ENCODE measurements at regions not wholly inside any gene's neighbourhood (a gene's known extent, or its start where the extent isn't known, plus 50 kb on each side); places are given as distances from the start of the nearest gene placed in this dataset.

DNA sequence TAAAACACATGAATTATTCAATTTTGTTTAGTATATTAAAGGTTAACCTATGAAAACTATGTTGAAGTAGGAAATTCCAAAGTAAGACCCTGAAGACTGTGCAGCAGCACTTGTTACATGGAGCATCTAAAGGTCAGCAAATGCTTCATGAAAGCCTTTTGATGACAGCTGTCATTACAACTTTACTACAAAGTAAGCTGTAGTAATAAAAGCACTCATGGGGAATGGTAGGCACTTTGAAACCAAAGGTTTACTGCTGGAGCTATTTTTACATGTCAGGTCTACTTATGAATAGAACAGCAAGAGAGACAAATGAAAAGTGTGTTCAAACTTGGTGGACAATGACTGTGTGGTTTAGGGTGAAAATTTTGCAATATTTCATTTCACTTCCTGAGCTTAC is 672.5 kb upstream of the PCDH20 start:
- Mint-ChIP-seq H3K9me3 (peaks cover 3% of the 10 kb centered on the region), H3K36me3 (ENCODE audit: low read depth) (no peaks in the 10 kb centered on the region), H3K4me1 (ENCODE audit: low read depth) (no peaks in the 10 kb centered on the region), H3K27ac (no peak overlapping the region), H3K4me3 (no peak overlapping the region), H3K27me3 (no peaks in the 10 kb centered on the region)
- H3K4me1 ChIP-seq (ENCODE audit: insufficient read depth, low read length) = no peaks in the 10 kb centered on the region
- ChIA-PET CTCF (no interaction called here), POLR2A (no interaction called here)
- intact Hi-C loops (cut with DNase I, micrococcal nuclease) = no loop called here
- H3K36me3 ChIP-seq (ENCODE audit: insufficient read depth, low read length) = no peaks in the 10 kb centered on the region
- no peak for ATAC-seq (ENCODE audit: poor library complexity)
- H3K4me3 ChIP-seq (ENCODE audit: low read length) = no peak overlapping the region
- no peaks in the 10 kb centered on the region for H3K27me3 ChIP-seq (ENCODE audit: control insufficient read depth in 1 of 2, insufficient read depth in 2 of 2, low read length in 2 of 2)
- no peak for DNase-seq
- TF ChIP-seq, protein P1, sequence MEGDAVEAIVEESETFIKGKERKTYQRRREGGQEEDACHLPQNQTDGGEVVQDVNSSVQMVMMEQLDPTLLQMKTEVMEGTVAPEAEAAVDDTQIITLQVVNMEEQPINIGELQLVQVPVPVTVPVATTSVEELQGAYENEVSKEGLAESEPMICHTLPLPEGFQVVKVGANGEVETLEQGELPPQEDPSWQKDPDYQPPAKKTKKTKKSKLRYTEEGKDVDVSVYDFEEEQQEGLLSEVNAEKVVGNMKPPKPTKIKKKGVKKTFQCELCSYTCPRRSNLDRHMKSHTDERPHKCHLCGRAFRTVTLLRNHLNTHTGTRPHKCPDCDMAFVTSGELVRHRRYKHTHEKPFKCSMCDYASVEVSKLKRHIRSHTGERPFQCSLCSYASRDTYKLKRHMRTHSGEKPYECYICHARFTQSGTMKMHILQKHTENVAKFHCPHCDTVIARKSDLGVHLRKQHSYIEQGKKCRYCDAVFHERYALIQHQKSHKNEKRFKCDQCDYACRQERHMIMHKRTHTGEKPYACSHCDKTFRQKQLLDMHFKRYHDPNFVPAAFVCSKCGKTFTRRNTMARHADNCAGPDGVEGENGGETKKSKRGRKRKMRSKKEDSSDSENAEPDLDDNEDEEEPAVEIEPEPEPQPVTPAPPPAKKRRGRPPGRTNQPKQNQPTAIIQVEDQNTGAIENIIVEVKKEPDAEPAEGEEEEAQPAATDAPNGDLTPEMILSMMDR (IDR thresholded peaks at IDR 0.05) = no peak
- no peak overlapping the region for H3K27ac ChIP-seq (ENCODE audit: low read depth in 1 of 2, low read length in 2 of 2)
- H3K9me3 ChIP-seq (ENCODE audit: control insufficient read depth in 1 of 2, insufficient read depth in 1 of 2, low read length in 2 of 2) = no peaks in the 10 kb centered on the region

GRCh38 chr13:62087124-62087523 is 671.5 kb upstream of the PCDH20 start:
- H3K27ac Mint-ChIP-seq = no peak overlapping the region
- CTCF ChIA-PET = no interaction called here
- no peaks in the 10 kb centered on the region for H3K36me3 Mint-ChIP-seq (ENCODE audit: low read depth)
- no peaks in the 10 kb centered on the region for H3K27me3 Mint-ChIP-seq
- POLR2A ChIA-PET = no interaction called here
- intact Hi-C loops (cut with DNase I, micrococcal nuclease) = no loop called here
- Histone ChIP-seq H3K4me3 (ENCODE audit: low read length) (no peak overlapping the region), H3K27ac (ENCODE audit: low read depth in 1 of 2, low read length in 2 of 2) (no peak overlapping the region), H3K36me3 (ENCODE audit: insufficient read depth, low read length) (no peaks in the 10 kb centered on the region), H3K9me3 (ENCODE audit: control insufficient read depth in 1 of 2, insufficient read depth in 1 of 2, low read length in 2 of 2) (no peaks in the 10 kb centered on the region), H3K4me1 (ENCODE audit: insufficient read depth, low read length) (no peaks in the 10 kb centered on the region), H3K27me3 (ENCODE audit: control insufficient read depth in 1 of 2, insufficient read depth in 2 of 2, low read length in 2 of 2) (no peaks in the 10 kb centered on the region)
- H3K4me3 Mint-ChIP-seq = no peak overlapping the region
- TF ChIP-seq, protein P1 (IDR thresholded peaks at IDR 0.05) = no peak
- DNase-seq (no peak), ATAC-seq (ENCODE audit: poor library complexity) (no peak)
- peaks cover 3% of the 10 kb centered on the region for H3K9me3 Mint-ChIP-seq
- H3K4me1 Mint-ChIP-seq (ENCODE audit: low read depth) = no peaks in the 10 kb centered on the region

DNA sequence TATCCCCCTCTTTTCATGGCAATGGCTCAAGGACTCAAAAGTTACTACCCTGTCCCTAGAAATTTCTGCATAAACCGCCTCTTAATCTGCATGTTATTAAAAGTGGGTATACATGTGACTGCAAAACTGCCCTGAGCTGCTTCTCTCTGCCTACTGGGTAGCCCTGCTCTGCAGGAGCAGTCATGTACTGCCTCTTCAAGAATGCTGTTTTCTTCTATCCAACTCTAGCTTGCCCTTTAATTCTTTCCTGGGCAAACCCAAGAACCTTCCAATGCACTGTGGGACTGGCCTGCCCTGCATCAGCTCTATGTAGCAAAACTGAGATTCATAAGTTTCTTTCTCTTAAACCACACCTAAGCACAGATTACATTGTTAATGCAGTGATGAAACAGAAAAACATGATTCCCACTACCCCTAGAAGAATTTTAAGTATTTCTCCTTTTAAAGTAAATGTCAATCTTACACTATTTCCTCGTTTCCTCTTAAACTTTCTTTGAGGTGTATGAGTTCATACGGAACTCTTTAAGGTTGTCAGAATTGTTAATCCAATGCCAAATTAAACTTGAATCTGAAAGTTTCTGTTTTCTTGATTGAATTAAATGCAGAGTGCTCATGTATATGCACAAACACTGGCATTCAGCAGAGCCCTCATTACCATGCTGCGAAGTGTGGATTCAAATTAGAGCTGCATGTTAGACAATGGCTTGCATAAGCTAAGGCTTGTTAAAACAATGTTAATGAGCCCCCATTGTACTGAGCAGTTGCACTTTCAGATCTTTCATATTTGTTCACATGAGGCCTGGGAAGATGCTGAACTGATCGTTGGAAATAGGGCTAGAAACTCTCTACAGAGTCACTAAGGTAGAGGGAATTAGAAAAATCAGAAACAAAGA is 669.9 kb upstream of the PCDH20 start:
- no peak for DNase-seq
- intact Hi-C loops (cut with DNase I, micrococcal nuclease) = no loop called here
- ChIA-PET CTCF (no interaction called here), POLR2A (no interaction called here)
- no peaks in the 10 kb centered on the region for H3K27me3 Mint-ChIP-seq
- Histone ChIP-seq H3K27ac (ENCODE audit: low read depth in 1 of 2, low read length in 2 of 2) (no peak overlapping the region), H3K4me1 (ENCODE audit: insufficient read depth, low read length) (no peaks in the 10 kb centered on the region), H3K36me3 (ENCODE audit: insufficient read depth, low read length) (no peaks in the 10 kb centered on the region), H3K27me3 (ENCODE audit: control insufficient read depth in 1 of 2, insufficient read depth in 2 of 2, low read length in 2 of 2) (no peaks in the 10 kb centered on the region), H3K4me3 (ENCODE audit: low read length) (no peak overlapping the region), H3K9me3 (ENCODE audit: control insufficient read depth in 1 of 2, insufficient read depth in 1 of 2, low read length in 2 of 2) (no peaks in the 10 kb centered on the region)
- H3K27ac Mint-ChIP-seq = no peak overlapping the region
- ATAC-seq (ENCODE audit: poor library complexity) = no peak
- TF ChIP-seq, protein P1 (IDR thresholded peaks at IDR 0.05) = no peak
- no peaks in the 10 kb centered on the region for H3K36me3 Mint-ChIP-seq (ENCODE audit: low read depth)
- H3K4me3 Mint-ChIP-seq = no peak overlapping the region
- H3K4me1 Mint-ChIP-seq (ENCODE audit: low read depth) = no peaks in the 10 kb centered on the region
- peaks cover 3% of the 10 kb centered on the region for H3K9me3 Mint-ChIP-seq
